Hepatocyte (in vitro differentiated cells): ENCODE measurements at regions not wholly inside any gene's neighbourhood (a gene's known extent, or its start where the extent isn't known, plus 50 kb on each side); places are given as distances from the start of the nearest gene placed in this dataset.

Source experiments
- EZH2 ChIP-seq: fragments of 200-600 bp; sonication (generic); IDR thresholded peaks from 2 replicates; pipeline ENCODE4 v1.6.1; 2016; ENCODE audit warnings: antibody characterized with exemption, mild to moderate bottlenecking, borderline replicate concordance
- EZH2phosphoT487 ChIP-seq: fragments of 200-600 bp; sonication (generic); IDR thresholded peaks from one replicate; pipeline ENCODE4 v1.6.1; 2018; ENCODE audit warnings: antibody characterized with exemption, mild to moderate bottlenecking, low read depth, moderate library complexity; ENCODE audit not compliant: unreplicated experiment, severe bottlenecking
- TF ChIP-seq, protein P1 (sequence below): fragments of 200-600 bp; sonication (generic); IDR thresholded peaks from 2 replicates; pipeline ENCODE4 v1.5.1; 2016; ENCODE audit warnings: antibody characterized with exemption, mild to moderate bottlenecking; ENCODE audit not compliant: poor library complexity

GRCh38 chr10:71005337-71006305 lies 117.3 kb upstream of the PCBD1 start:
- TF ChIP-seq, protein P1, sequence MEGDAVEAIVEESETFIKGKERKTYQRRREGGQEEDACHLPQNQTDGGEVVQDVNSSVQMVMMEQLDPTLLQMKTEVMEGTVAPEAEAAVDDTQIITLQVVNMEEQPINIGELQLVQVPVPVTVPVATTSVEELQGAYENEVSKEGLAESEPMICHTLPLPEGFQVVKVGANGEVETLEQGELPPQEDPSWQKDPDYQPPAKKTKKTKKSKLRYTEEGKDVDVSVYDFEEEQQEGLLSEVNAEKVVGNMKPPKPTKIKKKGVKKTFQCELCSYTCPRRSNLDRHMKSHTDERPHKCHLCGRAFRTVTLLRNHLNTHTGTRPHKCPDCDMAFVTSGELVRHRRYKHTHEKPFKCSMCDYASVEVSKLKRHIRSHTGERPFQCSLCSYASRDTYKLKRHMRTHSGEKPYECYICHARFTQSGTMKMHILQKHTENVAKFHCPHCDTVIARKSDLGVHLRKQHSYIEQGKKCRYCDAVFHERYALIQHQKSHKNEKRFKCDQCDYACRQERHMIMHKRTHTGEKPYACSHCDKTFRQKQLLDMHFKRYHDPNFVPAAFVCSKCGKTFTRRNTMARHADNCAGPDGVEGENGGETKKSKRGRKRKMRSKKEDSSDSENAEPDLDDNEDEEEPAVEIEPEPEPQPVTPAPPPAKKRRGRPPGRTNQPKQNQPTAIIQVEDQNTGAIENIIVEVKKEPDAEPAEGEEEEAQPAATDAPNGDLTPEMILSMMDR: no peak
- TF ChIP-seq EZH2 (no peak), EZH2phosphoT487 (no peak)
